ENCODE measurements at regions not wholly inside any gene's neighbourhood (a gene's known extent, or its start where the extent isn't known, plus 50 kb on each side); places are given as distances from the start of the nearest gene placed in this dataset.
"Not testable (repeated sequence)": the region's sequence is repeated elsewhere in the genome, so short reads cannot be mapped to it uniquely, and the experiment has no call there.

DNA sequence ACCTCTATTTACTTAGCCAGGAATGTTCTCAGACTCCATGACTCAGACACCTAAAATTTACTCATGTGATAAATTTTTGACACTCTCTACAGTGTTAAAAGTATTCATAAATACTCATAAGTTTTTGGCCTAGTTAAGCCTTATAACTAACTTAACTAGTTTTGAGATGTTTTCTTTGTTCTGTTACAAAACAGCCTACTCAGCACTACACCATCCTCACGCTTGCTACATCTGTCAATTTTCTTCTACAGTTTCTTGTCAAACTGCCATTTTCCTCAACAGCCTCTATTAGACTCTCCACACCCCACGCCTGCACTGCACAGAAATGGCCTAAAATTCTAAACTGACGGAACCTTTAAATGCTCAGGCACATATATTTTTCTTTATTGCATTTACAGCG is 195.5 kb downstream of the ANXA1 start:
- DNase-seq: no peak

- DNase-seq: no peak
Observed at GRCh38 chr9:73347720-73348119, 196.1 kb downstream of the ANXA1 start.

DNA sequence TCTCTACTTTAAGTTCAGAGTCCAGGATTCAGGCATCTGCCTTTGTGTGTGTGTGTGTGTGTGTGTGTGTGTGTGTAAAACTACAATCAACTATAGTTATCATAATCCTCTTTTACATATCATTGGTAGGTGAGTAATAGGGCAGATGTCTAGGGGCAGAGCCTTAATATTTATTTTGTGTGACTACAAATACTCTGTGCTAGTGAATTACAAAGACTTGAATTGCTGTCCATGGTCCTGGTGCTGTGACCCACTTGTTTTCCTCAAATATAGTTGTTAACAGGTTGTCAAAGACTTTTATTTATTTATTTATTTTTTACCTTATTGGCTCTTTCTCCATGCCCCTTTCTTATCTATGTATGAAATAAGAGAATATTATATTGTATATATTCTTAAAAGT is 196.8 kb downstream of the ANXA1 start:
- no peak for DNase-seq

DNA sequence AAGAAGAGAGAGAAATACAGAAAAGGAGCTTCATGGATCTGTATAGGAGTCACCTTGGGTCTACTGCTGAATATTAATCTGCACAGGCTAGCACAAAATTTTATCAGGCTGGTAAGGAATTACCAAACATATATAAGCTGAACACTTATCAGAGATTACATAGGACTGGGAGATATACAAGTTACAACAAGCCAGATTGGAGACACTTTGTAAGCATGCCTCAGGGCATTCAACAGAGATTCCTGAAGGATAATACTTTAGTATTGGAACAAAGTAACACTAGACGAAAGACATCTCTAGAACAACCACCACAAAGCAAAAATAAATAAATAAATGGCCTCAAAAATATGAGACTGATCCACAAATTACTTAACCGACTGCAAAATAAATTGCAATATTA is 197.8 kb downstream of the ANXA1 start:
- DNase-seq: no peak

DNA sequence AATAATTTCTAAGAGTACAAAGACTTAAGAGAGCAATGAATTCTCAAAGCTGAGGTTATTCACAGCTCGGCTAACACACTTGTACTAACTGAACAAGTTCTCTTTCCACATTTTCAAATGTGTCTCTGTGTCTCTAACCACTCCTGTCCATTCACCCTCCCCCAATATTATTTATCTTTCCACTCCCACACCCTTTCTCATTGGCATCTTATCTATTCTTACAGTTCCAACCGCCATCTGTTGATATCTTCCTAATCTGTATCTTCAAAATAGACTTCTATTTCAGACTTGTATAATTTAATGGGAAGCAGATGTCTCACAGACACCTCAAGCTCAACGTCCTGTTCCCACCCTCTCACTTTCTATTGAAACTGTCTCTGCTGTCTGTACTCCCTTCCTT is 205.9 kb downstream of the ANXA1 start:
- DNase-seq: no peak

DNA sequence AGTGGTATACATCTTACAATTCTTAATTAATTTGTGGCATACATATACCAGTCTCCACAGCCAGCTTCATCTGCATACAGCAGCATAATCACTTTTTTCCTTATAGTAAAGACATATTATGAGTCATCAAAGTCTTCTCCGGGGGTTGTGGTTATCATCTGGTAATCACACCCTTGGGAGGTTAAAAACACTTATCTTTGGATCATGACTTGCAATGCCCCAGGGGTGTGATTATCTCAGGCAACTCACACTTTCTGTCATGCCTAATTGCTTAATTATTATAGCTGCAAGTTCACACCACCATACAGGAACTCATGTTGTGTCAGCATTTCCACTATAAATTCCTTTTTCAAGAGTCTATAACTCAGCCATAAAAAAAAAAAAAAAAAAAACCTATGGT is 218.4 kb downstream of the ANXA1 start:
- DNase-seq: no peak

GRCh38 chr9:73371801-73372200 is 220.1 kb downstream of the ANXA1 start:
- DNase-seq: no peak

DNA sequence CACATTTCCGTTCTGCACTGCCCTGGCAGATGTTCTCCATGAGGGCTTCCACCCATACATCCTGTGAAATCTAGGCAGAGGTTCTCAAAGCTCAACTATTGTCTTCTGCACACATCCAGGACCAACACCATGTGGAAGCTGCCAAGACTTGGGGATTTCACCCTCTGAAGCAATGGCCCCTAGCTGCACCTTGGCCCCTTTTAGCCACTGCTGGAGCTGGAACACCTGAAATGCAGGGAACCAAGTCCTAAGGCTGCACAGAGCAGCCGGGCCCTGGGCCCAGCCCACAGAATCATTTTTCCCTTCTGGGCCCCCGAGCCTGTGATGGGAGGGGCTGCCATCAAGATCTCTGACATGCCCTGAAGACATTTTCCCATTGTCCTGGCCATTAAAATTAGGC is 228.7 kb downstream of the ANXA1 start:
- DNase-seq: no peak

GRCh38 chr9:73402081-73403028 is 250.7 kb downstream of the ANXA1 start:
- no peak for DNase-seq

GRCh38 chr9:73411494-73411893 is 259.8 kb downstream of the ANXA1 start:
- DNase-seq: no peak

GRCh38 chr9:73412874-73413273 is 261.2 kb downstream of the ANXA1 start:
- DNase-seq: no peak

DNA sequence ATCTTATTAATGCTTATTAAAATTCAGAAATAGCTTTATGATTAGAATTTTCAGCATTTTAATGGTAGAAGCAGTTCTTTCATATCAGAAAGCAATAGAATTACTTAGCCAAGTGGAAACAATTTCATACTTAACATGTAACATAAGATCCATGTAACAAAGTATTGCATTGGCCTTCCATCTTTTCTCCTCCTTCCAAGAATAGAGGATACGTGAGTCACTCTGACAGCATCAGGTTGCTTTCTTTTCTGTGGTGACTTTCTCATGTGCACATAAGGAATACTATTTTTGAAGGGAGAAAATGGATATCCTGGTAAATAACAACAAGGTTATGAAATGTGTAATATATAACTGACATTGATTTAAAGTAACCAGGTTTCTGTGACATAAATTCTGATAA is 272.2 kb downstream of the ANXA1 start:
- DNase-seq: no peak

GRCh38 chr9:73426269-73426668 is 274.6 kb downstream of the ANXA1 start:
- DNase-seq: no peak

GRCh38 chr9:73434826-73435225 is 283.2 kb downstream of the ANXA1 start:
- DNase-seq: no peak

GRCh38 chr9:73437758-73438157 is 286.1 kb downstream of the ANXA1 start:
- no peak for DNase-seq

- not testable (repeated sequence) for DNase-seq
Observed at GRCh38 chr9:73439839-73440238, 288.2 kb downstream of the ANXA1 start.

GRCh38 chr9:73441223-73441622 is 289.6 kb downstream of the ANXA1 start:
- no peak for DNase-seq

GRCh38 chr9:73441890-73442818 is 290.5 kb downstream of the ANXA1 start:
- no peak for DNase-seq

DNA sequence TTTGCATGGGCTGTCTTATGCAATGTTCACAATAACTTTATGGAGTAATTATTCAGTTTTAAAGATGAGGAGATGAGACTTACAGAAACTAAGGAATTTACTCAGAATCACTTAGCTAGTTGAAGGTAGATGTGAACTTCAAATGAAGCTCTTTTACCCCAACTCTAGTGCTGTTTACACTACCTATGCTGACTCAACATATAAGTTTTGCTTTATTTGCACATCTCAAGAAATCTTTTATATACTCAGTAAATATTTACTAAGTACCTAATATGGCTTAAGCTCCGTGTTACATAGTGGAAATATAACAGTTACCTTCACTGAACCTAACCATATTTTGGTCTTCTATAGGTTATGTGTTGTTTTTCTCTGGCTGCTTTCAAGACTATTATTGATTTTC is 293.2 kb downstream of the ANXA1 start:
- DNase-seq: no peak

- not testable (repeated sequence) for DNase-seq
Observed at GRCh38 chr9:73445384-73445783, 293.7 kb downstream of the ANXA1 start.

DNA sequence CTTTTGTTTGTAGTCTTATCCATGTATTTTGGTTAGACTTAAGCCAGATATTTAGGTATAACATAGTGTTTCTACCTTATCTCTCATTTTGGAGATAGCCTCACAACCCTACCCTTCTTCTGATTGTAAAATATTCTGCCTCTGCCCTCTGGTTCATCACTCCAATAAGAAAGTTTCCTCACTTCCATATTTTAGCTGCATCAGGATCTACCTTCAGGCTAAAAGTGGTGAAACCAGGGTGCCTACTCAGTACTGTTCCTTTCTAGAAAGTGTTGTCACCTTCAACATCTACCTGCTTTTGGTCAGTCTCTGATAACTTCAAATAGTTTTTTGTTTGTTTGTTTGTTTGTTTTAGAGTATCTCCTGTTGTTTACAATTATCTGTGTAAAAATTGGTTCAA is 294.6 kb downstream of the ANXA1 start:
- DNase-seq: no peak

DNA sequence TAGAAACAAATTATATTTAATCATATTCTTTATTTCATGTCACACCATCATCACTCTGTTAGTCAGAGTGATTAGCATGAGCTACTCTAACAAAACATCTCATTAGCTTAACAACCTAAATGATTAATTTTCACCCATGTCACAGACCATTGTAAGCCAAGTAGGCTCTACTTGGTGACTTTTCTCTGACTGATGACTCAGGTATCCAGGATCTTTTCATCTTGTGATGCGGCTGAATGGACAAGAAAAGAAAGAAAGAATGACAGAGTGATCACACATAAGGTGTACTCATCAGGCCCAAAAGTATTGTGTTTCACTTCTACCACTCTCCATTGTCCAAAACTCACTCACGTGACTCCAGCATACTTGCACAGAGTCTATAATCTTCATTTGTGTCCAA is 299.3 kb downstream of the ANXA1 start:
- DNase-seq: no peak

GRCh38 chr9:73459817-73460216 is 308.2 kb downstream of the ANXA1 start:
- DNase-seq: no peak

DNA sequence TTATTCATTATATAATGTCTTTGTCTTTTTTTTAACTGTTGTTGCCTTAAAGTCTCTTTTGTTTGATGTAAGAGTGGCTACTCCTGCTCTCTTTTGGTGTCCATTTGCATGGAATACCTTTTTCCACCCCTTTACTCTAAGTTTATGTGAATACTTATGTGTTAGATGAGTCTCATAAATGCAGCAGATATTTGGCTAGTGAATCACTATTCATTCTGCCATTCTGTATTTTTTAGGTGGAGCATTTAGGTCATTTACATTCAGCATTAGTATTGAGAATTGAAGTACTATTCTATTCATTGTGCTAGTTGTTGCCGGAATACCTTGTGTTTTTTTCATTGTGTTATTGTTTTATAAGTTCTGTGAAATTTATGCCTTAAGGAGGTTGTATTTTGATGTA is 317.1 kb downstream of the ANXA1 start:
- DNase-seq: no peak

Measured in activated CD4-positive, CD25-positive, alpha-beta regulatory T cell (primary cell).